ENCODE measurements at regions not wholly inside any gene's neighbourhood (a gene's known extent, or its start where the extent isn't known, plus 50 kb on each side); places are given as distances from the start of the nearest gene placed in this dataset.

GRCh38 chr18:76231402-76231801 is 263.6 kb downstream of the ZNF516 start:
- Histone ChIP-seq H3K4me1 (replicated peaks; ENCODE audit: insufficient read depth) (no peaks in the 10 kb centered on the region), H3K27me3 (ENCODE audit: insufficient read depth, low read depth) (peaks cover 50% of the 10 kb centered on the region), H3K9me3 (ENCODE audit: insufficient read depth, low read depth) (no peaks in the 10 kb centered on the region), H3F3A (ENCODE audit: insufficient read depth, low read depth) (no peaks in the 10 kb centered on the region), H3K36me3 (ENCODE audit: low read depth) (no peaks in the 10 kb centered on the region), H3K27ac (no peak overlapping the region), H3K4me3 (no peak overlapping the region), H3K9me2 (ENCODE audit: insufficient read depth) (no peaks in the 10 kb centered on the region), H2AFZ (no peak overlapping the region), H3K79me2 (ENCODE audit: low read depth) (no peaks in the 10 kb centered on the region), H3K4me2 (no peak overlapping the region), H4K20me1 (ENCODE audit: insufficient read depth) (no peaks in the 10 kb centered on the region)
- no TSS peak for BruUV-seq (replicated peaks)
- TF ChIP-seq EZH2 (IDR thresholded peaks at IDR 0.05; ENCODE audit: low read depth) (no peak), CTCF (conservative IDR thresholded peaks at IDR 0.05) (no peak)
- ChIA-PET POLR2A (ENCODE audit: unreplicated experiment) (no interaction called here), CTCF (no interaction called here)
- DNase-seq = no peak
- intact Hi-C loops (cut with micrococcal nuclease; ENCODE audit: unreplicated experiment) = no loop called here

- H3K4me3 ChIP-seq = no peak overlapping the region
- ChIA-PET POLR2A (ENCODE audit: unreplicated experiment) (no interaction called here), CTCF (no interaction called here)
- H3K4me1 ChIP-seq (replicated peaks; ENCODE audit: insufficient read depth) = no peaks in the 10 kb centered on the region
- no peaks in the 10 kb centered on the region for H3K9me3 ChIP-seq (ENCODE audit: insufficient read depth, low read depth)
- TF ChIP-seq CTCF (conservative IDR thresholded peaks at IDR 0.05) (no peak), EZH2 (IDR thresholded peaks at IDR 0.05; ENCODE audit: low read depth) (no peak)
- no TSS peak for BruUV-seq (replicated peaks)
- H4K20me1 ChIP-seq (ENCODE audit: insufficient read depth) = no peaks in the 10 kb centered on the region
- no peaks in the 10 kb centered on the region for H3K36me3 ChIP-seq (ENCODE audit: low read depth)
- H3K27me3 ChIP-seq (ENCODE audit: insufficient read depth, low read depth) = peaks cover 54% of the 10 kb centered on the region
- no peak overlapping the region for H3K4me2 ChIP-seq
- no peak overlapping the region for H3K27ac ChIP-seq
- no peak overlapping the region for H2AFZ ChIP-seq
- no peak for DNase-seq
- H3K79me2 ChIP-seq (ENCODE audit: low read depth) = no peaks in the 10 kb centered on the region
- H3F3A ChIP-seq (ENCODE audit: insufficient read depth, low read depth) = no peaks in the 10 kb centered on the region
- intact Hi-C loops (cut with micrococcal nuclease; ENCODE audit: unreplicated experiment) = no loop called here
- no peaks in the 10 kb centered on the region for H3K9me2 ChIP-seq (ENCODE audit: insufficient read depth)
Observed at GRCh38 chr18:76230791-76231190, 264.3 kb downstream of the ZNF516 start.

- DNase-seq = no peak
- H3K4me3 ChIP-seq = no peak overlapping the region
- H3K27ac ChIP-seq = no peak overlapping the region
- CTCF ChIA-PET = no interaction called here
- H4K20me1 ChIP-seq (ENCODE audit: insufficient read depth) = no peaks in the 10 kb centered on the region
- BruUV-seq (replicated peaks) = no TSS peak
- no peak overlapping the region for H2AFZ ChIP-seq
- H3K4me2 ChIP-seq = no peak overlapping the region
- H3K4me1 ChIP-seq (replicated peaks; ENCODE audit: insufficient read depth) = no peaks in the 10 kb centered on the region
- POLR2A ChIA-PET (ENCODE audit: unreplicated experiment) = interaction anchor here (0.7 kb wide), 1 partner anchor 144 kb away, joined by 4 read pairs; no protein-coding TSS in a partner anchor
- no peaks in the 10 kb centered on the region for H3K9me3 ChIP-seq (ENCODE audit: insufficient read depth, low read depth)
- intact Hi-C loops (cut with micrococcal nuclease; ENCODE audit: unreplicated experiment) = no loop called here
- H3K79me2 ChIP-seq (ENCODE audit: low read depth) = no peaks in the 10 kb centered on the region
- H3K36me3 ChIP-seq (ENCODE audit: low read depth) = no peaks in the 10 kb centered on the region
- TF ChIP-seq CTCF (conservative IDR thresholded peaks at IDR 0.05) (no peak), EZH2 (IDR thresholded peaks at IDR 0.05; ENCODE audit: low read depth) (no peak)
- H3F3A ChIP-seq (ENCODE audit: insufficient read depth, low read depth) = no peaks in the 10 kb centered on the region
- peaks cover 64% of the 10 kb centered on the region for H3K27me3 ChIP-seq (ENCODE audit: insufficient read depth, low read depth)
- H3K9me2 ChIP-seq (ENCODE audit: insufficient read depth) = no peaks in the 10 kb centered on the region
Observed at GRCh38 chr18:76228716-76229115, 266.3 kb downstream of the ZNF516 start.
